GM18517 (cell line): ENCODE measurements at regions not wholly inside any gene's neighbourhood (a gene's known extent, or its start where the extent isn't known, plus 50 kb on each side); places are given as distances from the start of the nearest gene placed in this dataset.

Experiments
- ATAC-seq: cut with Tn5 transposase; IDR thresholded peaks from one replicate; pipeline ENCODE4 v1.9.1; 2021; ENCODE audit warnings: mild to moderate bottlenecking, moderate library complexity; ENCODE audit not compliant: unreplicated experiment

DNA sequence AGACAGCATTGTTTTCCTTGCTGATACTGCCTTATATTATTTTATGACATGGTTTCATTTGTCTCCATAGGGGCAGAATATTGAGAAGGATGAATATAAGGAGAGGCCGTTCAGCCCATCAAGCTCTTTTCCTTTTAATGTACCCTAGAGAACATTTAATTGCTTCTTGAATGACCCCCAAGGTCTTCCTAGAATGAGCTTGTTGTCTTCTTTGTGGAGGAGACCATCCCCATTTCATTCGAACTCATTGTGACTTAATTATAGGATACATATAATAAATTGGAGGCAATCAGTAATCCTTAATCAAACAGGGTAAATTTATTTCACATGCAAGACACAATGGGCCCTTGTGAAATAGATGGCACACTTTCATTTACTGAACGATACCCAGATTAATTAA lies 231.3 kb downstream of the MDFIC start:
- ATAC-seq, result no peak

DNA sequence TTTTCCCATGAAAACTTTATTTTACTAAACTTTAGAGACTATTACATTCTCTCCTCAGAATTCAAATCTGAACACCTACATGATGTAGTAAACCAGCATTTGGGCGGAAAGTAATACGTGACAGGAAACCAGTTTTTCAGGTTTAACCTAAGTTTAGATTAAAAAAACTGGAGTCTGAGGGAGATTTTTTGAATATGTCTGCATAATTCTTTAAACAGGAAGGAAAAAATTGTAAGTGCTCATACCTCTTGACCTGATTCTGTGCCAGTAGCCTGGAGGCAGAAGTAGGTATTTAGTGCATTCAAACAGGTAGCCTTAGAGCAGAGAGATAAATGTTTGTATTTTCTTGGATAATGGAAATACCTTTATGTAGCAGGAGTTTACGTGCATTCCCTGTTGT lies 224.3 kb downstream of the MDFIC start:
- ATAC-seq, result no peak

DNA sequence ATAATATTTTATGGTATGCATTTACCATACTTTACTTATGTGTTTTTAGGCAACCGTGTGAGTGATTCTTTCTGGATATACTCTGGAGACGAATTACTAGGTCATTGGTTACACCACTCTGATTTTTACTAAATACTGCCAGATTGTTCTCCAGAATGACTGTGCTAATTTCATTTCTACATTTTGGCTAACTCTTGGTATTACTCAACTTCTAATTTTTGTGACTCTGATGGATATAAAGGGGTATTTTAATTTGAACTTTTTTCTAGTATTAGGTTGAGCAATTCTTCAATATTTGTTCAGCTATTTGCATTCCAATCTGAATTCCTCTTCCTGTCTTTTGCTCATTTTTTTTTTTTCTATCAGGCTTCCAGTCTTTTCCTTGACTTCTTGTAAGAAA lies 223.6 kb downstream of the MDFIC start:
- peak; percentile 86 for ATAC-seq

DNA sequence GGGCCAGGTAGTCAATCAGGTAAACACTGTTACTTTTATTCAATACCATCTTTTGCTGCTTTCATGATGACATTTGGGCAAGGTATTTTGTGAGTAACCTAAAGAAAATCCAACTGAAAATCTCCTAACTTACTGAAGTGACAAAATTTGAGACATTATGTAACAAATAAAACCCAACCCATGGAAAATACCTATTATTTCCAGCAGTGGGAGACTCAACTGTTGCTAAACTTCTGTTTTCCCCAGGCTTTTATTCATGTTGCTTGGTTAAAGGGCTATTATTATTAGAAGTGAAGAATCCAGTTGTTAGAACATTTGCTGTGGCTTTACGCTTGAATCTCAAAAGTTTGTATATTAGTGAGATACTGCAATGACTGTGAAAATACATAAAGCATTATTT lies 215.9 kb downstream of the MDFIC start:
- no peak for ATAC-seq

DNA sequence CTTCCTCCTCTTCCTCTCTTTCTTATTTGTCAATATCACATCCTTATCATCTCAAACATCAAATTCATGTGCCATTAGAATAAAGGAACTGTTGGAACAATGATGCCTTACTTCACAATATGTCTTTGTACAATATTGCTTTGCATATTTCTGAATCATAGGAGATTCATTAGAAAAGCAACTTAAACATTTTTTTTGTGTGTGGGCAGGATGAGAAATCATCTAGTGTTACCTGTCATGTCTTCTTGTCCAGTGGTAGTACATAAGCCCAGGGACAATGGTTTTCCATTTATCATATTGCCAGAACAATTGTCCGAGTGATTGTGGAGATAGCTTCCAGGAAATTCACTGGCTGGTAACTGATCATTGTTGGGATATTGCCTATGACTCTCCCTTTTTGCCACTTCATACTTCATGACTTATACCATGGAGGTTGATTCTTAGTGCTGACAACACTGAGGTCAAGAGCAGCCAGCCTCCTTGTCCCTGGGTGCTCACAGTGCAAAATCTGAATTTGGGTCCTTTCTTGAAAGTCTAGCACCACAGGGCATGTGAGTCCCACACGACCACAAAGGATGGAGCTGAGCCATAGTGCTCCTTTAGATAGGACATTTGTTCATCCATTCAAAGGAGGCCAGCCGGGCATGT lies 215.0 kb downstream of the MDFIC start:
- ATAC-seq, result no peak

DNA sequence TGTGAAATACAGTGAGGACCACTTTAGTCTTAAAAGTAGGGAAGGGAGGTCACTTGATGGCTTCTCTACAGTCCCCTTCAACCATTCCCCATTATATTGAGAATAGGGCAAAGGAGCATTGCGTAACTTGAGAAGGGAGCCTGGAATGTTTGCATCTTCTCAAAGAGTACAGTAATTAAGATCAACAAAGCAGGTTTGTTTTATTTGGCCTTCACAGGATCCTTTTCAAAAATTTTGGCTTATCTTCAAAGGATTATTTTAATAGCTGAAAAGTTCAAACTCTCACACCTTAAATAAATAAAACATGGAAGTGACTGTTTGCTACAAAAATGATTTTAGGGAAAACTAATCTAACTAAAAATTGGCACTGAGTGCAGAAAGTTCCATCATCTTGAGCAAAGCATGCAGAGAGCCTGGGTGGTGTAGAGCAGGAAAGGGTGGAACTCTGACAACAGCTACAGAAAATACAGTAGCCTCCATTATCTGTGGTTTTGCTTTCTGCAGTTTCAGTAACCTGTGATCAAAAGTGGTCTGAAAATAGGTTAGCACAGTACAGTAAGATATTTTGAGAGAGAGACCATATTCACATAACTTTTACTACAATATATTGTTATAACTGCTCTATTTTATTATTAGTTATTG lies 214.0 kb downstream of the MDFIC start:
- peak; percentile 47 for ATAC-seq

DNA sequence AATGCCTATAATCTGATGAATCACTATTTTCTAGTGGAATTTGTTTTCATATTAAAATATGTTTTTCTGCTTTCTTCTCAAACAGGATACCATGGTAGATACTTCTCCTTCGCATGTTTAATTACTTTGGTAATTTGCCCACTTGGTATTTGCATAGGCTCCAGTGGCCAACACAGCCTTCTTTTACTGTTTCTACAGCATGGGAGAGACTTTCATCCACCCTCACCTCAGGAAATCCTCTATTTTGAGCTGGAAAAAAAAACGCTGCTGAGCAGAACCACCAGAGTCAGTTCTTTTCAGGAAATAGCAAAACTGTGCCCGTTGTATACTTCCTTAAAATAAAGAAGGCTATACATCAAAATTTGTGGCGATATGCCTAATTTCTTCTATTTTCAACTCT lies 213.3 kb downstream of the MDFIC start:
- no peak for ATAC-seq

DNA sequence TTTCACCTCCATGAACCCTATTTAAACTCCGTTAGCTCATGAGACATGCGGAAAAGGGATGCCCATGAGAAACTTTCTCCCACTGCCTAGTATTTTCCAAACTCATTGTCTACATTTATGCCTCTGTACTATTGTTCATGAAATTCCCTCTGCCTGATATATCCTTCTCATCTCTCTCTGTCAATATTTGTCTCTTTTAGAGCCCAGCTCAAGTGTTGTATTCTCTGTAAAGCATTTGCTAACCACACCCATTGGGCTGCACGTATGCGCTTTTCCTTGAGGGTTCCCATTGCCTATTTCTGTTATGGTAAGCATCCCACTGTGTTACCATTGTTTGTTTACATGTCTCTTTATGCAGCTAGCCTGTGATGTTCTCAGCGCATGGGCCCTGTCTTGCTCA lies 211.4 kb downstream of the MDFIC start:
- ATAC-seq, result no peak

DNA sequence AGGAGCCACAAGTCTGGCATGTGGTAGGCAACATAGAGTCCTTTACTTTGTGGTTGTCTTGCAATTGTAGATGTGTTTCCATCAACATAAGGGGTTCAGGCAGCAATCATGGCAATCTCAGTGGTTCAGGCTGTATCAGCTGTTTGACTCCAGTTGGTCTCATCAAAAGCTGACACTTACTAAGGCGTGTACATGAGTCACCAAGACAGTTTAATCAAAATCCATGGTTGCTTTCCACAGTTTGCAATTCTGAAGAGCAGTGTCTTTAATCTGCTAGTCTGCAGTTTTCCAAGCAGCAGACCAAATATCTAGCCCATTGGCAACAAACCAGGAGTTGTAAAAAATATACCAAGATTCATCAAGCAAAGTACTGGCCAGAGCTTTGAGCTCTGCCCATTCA lies 210.2 kb downstream of the MDFIC start:
- no peak for ATAC-seq

DNA sequence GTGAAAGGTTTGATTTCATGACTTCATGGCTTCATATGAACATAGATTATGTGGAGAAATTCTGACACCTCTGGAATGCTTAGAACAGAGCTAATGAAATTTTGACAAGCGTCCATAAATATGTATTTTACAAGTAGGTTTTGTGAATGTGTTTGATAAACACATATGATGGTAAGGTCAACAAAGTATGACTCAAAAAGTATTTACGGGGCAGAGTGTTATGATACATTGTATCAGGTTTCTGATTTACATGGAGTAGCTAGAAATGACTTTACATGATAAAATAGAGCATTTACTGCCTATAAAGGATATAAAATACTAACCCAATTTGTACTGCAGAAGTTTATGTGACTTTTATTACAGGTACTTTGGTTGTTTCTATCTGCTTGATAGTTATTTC lies 206.3 kb downstream of the MDFIC start:
- ATAC-seq, result no peak

DNA sequence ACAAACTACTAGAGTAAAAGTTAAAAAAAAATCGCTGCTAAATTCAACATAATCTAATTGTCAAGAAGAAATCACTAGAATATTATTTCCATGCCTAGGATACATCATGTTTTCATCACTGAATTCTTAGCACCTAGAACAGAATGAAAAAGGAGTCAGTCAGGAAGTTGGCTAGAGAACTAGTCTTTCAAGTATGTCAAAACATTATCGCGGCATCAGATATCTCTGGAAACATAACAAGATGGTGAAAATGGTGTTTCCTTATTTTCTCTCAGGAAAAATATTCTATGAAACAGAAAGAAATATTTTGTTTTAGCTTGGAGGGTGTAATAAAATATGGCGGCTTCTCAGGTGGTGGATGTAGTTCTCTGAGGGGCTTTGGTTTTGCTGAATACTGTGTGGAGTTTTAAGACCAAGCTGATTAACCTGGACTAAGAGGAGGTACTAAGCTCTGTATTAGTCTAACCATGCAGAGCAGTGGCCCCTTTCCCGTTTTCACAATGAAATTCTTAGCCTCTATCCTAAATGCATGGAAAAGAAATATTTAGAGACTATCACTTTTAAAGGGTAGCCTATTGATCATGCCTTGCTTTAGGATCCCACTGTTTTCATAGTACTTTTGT lies 205.6 kb downstream of the MDFIC start:
- no peak for ATAC-seq

DNA sequence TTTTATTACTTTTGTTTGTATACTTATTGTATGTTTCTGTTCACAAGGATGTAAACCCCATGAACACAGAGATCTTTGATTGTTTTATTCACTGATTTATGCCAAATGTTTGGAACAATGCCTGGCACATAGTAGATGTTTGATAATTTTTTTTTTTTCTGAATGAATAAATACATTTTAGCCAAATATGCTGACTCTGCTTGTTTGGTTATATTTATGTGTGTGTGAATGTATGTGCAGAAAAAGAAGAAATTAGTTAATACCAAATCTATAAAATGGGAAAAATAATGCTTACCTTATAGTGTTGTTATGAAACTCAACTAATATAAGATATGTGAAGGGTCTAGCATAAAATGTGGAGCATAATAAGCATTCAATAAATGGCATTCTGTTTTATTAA lies 203.9 kb downstream of the MDFIC start:
- no peak for ATAC-seq

DNA sequence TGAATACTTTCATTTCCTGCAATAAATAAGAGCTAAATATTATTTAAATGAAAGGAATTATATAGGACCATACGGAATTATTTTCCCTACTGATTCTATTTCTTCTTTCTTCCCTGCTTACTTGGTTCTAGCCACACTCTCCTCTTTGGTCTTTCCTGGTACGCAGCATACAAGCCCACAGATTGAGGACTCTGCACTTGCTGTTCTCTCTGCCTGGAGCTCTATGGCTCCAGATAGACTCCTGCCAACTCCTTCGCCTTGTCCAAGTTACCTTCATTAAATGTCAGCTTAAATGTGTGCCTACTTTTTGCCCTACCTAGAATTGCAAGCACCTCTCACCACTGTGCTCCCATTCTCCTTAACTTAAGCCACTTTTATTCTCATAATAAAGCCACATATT lies 203.4 kb downstream of the MDFIC start:
- no peak for ATAC-seq

DNA sequence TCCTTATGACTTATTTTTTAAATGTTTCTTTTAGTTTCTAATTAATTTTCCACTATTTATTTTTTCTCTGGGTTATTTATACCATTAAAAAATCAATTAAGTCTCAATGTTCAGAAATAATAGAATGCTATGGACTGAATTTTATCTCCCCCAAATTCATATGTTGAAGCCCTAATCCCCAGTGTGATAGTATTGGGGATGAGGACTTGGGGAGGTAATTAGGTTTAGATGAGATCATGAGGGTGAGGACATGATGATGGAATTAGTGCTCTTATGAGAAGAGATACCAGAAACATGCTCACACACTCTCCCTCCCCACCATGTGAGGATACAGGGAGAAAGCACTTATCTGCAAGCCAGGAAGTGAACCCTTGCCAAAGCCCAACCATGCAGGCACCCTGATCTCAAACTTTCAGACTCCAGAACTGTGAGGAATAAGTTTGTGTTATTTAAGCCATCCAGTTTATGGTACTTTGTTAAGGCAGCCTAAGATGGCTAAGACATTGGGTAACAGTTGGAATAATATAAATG lies 202.6 kb downstream of the MDFIC start:
- no peak for ATAC-seq

DNA sequence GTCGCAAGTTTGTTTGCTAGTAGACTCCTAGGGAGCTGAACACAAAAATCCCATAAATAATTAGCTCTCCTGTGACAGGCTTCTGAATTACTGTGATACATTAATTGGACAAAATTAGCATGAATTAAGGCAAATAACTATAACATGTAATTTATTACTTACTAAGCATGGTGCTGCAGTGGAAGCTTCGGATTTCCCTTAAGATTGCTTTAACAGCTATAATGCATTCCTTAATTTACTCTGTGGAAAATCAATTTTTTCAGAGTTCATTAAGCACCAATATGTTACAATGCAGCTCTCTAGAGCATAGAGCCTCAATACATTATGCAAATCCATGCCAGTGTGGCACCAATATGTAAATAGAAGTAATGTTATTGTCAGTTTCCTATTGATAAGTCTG lies 201.5 kb downstream of the MDFIC start:
- ATAC-seq, result no peak

DNA sequence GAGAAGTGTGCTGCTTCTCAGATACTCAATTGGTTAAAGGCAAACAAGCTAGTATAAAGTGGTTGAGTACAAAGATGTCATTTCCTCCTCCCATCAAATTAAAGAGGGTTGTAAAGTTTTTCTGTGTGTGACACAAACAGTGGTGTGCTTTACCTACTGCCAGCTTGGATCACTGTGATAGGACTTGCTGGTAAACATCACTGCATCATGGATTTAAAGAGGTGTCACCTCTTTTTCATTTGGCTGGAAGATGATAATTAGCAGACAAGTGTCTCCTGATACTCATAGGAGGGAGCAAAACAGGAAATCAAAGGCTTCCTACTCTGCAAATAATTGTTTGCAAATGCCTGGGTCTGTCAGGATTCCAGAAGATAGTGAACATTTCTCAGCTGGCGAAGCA lies 200.5 kb downstream of the MDFIC start:
- no peak for ATAC-seq

DNA sequence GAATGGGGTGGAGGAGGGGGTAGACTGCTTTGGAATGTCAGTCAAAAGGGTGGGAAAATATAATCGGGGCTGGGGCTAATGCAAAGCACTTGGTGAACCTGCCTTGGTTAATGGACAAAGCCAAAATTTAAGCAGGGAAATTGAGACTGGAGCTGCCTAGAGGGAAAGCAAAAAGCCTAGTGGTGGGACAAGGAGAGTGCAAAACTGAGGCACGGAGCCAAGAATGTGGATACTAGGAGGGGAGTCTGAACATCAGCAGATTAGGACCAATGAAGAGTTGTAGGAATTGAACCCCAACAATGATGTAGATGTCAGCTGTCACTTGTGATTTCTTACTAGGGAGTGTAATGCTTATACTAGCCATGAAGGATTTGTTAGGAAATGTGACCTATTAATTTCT lies 195.9 kb downstream of the MDFIC start:
- no peak for ATAC-seq

DNA sequence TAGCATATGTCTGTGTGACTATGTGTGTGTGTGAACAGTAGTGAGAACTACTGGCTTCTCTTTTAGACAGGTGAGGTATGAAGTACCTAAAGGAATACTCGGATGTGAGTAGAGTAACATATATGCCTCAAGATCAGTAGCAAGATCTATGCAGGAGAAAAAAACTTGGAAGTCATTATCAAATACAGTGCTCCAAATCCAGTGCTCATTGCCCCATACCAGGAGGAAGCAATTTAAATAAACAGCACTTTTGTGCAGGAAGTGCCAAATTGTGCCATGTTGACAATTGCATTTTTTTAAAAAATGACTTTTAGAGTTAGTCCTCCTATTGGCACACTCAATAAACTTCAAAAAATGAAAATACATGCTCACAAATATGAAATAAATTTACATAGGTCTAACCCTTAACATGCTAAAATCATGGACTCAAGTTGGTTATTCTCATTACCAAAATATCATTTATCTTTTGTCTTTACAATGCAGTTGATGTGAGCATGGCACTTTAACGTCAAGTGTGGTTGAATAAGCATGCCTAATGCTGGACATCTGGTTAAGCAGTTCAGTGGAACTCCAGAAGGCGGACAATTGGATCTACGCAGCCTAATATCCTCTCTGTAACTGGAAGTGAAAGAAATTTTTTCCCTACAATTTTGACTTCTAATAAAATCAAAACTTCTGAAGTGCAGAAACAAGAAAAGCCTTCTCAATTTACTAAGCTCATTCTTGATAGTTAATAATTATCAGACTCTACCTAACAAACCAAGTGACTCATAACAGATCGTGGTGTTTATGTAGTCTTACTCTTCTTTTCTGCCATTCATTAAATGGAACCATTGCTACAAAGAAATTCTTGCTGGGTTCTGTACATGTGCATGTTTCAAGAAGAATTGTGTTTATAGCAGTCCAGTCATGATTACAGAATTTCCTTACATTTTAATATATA lies 195.2 kb downstream of the MDFIC start:
- no peak for ATAC-seq

DNA sequence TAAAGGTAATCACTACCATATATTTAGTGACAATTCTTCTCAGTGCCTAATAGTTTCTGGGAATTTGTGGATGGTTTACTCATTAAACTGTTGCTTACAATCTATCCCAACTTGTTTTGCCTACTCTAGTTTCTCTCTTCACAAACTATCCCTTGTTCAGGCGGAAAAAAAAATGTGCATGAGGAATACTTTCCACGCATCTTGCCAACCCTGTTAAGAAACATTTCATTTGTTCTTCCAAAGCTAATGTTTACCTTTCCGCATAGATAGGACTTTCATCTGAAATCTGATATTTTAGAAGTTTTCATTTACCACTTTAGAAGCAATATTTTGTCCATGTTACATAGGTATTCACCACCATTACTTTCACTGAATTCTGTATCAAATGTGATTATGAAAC lies 191.9 kb downstream of the MDFIC start:
- ATAC-seq, result no peak

DNA sequence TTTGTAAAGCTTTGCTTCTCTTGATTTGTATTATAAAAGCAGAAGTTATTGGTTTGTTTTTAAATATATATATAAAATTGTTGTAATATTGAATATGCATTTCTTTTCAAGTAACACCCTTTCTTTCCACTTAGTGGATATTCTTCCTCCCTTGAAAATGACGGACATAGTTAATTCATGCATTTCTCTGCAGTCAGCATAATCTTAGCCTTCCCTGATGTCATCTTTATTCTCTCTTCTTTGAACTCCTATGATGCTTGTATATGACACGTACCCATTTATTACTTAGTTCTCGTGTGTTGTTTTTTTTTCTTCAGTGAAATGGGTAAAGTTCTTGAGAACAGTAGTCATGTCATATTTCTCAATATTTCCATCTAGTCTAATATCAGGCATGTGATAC lies 191.2 kb downstream of the MDFIC start:
- ATAC-seq, result no peak

DNA sequence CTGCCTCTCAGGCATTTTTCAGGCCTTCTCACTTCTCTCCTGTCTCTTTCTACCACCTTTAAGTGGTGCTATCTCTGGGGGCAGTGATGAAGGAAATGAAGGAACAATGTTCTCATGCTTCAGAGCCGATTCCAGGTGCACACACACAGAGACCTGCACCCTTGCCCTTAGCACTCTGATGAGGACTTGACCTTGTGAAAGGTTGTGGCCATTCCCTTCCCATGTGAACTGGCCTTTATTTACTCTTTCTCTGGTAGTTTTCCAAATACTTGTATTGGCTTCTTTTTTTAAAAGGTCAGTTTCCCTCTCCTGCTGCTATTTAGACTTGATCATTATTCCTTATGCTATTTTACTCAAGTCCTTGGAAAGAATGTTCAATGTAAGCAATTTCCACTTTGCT lies 188.6 kb downstream of the MDFIC start:
- ATAC-seq, result no peak
